GM21786 (cell line): ENCODE measurements at regions not wholly inside any gene's neighbourhood (a gene's known extent, or its start where the extent isn't known, plus 50 kb on each side); places are given as distances from the start of the nearest gene placed in this dataset.

Experiments
- ATAC-seq: cut with Tn5 transposase; IDR thresholded peaks from one replicate; pipeline ENCODE4 v1.9.1; 2021; ENCODE audit not compliant: unreplicated experiment

- ATAC-seq, result no peak
Measured at GRCh38 chr1:8267307-8267706, 50.6 kb upstream of the SLC45A1 start.

DNA sequence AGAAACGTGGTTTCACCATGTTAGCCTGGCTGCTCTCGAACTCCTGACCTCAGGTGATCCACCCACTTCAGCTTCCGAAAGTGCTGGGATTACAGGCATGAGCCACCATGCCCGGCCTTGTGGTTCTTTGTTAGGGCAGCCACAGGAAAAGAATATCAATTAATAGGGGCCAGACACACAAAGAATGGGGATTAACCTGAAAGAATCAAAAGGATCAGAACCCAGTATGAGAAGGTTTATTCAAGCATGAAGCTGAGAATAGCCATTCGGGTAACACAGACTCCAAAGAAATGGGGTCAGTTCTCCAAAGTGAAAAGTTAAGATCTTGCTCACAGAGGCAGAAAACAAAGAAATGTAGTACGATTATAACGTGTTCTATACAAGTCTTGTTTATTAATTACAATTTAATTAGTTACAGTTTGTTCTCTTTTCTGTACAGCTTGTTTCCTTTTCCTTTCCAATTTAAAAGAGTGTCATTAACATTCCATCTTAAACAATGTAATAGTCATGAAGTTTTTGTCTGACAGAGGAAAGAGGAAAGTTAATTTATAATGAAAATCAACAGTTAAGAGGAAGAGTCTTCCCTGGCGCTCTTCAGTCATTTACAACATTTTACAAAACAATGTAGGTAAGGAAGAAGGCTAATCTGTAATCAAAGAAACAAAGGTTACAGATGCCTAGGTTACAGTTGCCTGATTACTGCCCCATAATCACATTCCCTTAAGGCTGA is 51.3 kb upstream of the SLC45A1 start:
- no peak for ATAC-seq

GRCh38 chr1:8263791-8264190 is 54.1 kb upstream of the SLC45A1 start:
- no peak for ATAC-seq

GRCh38 chr1:8261398-8261762 is 56.5 kb upstream of the SLC45A1 start:
- no peak for ATAC-seq

DNA sequence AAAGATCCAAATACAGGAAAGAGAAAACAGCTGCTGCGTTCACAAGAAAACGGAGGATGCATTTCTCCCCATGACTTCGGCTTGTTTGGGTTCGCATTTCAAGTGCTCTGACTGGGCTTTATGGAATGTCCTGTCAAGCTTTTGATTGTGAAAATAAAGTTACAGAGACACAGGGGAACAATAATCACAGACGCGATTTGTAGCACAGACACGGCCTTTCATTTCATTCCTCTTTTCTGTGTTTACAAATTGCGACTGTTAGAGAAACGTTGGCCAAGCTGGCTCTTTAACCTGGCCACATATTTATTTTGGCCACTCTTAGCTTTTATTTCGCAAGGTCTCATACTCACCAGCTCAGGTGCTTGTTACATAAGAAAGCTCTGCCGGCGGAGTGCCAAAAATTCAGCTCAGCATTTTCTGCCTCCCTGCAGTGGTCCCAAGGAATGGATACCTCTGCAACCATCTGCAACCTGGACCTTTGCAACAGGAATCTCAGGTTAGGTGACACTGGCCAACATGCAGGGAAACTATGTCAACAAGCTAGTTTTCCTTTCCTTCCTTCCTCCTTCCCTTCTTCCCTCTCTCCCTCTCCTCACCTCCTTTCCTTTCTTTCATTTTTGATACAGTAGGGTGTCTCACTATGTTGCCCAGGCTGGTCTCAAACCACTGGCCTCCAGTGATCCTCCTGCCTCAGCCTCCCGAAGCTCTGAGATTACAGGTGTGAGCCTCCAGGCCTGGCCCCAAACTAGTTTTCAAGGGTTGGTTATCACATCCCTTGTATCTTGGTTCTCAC is 58.2 kb upstream of the SLC45A1 start:
- ATAC-seq, result no peak

DNA sequence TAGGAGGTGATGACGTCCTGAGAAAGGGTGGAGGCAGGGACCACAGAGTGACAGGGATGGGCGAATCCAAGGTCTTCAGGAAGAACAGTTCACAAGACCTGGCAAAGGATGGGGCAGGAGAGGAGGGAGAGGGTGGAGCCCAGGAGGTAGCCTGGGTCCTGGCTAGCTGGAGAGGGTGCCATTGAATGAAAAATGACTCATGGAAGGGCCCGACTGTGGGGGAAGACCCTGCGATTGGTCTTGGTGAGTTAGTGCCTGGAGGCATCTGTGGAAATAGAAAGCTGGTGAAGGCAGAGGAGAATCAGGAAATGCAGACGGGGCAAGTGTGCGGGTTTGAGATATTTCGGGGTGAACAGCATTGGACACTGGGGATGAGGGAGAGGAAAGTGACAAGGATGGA is 60.3 kb upstream of the SLC45A1 start:
- no peak for ATAC-seq

- ATAC-seq, result no peak
Measured at GRCh38 chr1:8256321-8256720, 61.6 kb upstream of the SLC45A1 start.

DNA sequence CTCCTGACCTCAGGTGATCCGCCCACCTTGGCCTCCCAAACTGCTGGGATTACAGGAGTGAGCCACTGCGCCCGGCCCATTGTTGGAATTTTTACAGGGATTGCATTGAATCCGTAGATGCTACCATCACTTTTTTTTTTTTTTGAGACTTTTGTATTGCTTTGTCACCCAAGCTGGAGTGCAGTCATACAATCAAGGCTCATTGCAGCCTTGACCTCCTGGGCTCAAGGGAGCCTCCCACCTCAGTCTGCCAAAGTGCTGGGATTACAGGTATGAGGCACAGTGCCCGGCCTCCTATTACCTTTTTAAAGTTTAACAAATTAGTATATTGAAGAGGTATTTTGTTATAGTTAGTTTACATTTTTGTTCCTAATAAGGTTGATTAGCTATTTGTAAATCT is 62.2 kb upstream of the SLC45A1 start:
- no peak for ATAC-seq

GRCh38 chr1:8252266-8252951 is 65.5 kb upstream of the SLC45A1 start:
- ATAC-seq, result no peak

DNA sequence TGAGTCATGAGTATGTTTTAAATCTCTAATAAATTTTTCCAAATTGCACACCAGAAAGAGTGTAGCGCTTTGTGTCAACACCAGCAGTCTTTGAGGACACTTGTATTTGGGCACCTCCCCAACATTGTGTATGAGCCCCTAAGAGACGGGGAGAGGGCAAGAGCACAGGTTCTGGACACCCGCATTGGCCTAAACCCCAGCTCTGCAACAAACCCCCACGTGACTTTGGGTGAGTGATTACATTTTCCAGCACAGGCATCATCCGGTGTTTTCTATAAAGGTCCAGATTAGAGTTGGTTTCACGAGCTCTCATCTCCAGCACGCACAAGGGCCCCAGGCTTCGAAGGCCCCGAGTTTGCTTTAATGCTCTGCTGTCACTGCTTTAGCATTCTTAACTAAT is 66.3 kb upstream of the SLC45A1 start:
- ATAC-seq, result no peak

- no peak for ATAC-seq
Measured at GRCh38 chr1:8249838-8250237, 68.1 kb upstream of the SLC45A1 start.

GRCh38 chr1:8247811-8248436 is 70.0 kb upstream of the SLC45A1 start:
- ATAC-seq, result no peak

GRCh38 chr1:8244304-8244703 is 73.6 kb upstream of the SLC45A1 start:
- ATAC-seq, result no peak

GRCh38 chr1:8242498-8242897 is 75.4 kb upstream of the SLC45A1 start:
- ATAC-seq, result no peak

GRCh38 chr1:8241417-8242014 is 76.4 kb upstream of the SLC45A1 start:
- no peak for ATAC-seq

DNA sequence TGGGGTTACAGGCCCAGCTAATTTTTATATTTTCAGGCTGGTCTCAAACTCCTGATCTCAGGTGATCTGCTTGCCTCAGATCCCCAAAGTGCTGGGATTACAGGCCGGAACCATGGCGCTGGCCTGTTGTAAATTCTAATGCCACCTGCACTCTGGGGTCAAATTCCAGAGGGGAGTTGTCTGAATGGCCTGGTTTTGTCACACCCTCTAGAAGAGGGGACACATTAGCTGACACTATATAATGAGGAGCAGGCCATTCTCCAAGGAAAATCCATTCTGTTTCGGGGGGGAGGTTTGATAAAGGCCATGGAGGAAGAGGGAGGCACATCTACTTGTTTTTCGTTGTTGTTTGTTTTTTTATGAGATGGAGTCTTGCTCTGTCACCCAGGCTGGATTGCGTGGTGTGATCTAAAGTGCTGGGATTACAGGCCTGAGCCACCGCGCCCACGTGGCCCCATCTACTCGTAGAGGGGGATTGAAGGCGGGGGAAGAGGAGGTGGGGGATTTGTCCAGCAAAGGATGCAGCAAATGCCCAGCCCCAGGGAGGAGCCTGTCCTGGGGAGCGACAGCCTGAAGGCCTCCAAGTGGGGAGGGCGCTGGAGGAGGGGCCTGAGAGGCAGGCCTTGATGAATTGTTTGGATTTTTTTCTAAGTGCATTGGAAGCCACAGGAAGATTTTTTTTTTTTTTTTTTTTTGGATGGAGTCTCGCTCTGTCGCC is 78.4 kb upstream of the SLC45A1 start:
- no peak for ATAC-seq

DNA sequence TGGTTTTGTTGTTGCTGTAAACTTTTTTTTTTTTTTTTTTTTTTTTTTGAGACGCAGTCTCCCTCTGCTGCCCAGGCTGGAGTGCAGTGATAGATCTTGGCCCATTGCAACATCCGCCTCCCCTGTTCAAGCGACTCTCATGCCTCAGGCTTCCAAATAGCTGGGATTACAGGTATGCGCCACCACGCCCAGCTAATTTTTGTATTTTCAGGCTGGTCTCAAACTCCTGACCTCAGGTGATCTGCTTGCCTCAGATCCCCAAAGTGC is 78.9 kb upstream of the SLC45A1 start:
- no peak for ATAC-seq

GRCh38 chr1:8238141-8239038 is 79.5 kb upstream of the SLC45A1 start:
- ATAC-seq, result no peak

- ATAC-seq, result no peak
Measured at GRCh38 chr1:8232036-8232757, 85.7 kb upstream of the SLC45A1 start.
